ENCODE measurements at regions not wholly inside any gene's neighbourhood (a gene's known extent, or its start where the extent isn't known, plus 50 kb on each side); places are given as distances from the start of the nearest gene placed in this dataset.

DNA sequence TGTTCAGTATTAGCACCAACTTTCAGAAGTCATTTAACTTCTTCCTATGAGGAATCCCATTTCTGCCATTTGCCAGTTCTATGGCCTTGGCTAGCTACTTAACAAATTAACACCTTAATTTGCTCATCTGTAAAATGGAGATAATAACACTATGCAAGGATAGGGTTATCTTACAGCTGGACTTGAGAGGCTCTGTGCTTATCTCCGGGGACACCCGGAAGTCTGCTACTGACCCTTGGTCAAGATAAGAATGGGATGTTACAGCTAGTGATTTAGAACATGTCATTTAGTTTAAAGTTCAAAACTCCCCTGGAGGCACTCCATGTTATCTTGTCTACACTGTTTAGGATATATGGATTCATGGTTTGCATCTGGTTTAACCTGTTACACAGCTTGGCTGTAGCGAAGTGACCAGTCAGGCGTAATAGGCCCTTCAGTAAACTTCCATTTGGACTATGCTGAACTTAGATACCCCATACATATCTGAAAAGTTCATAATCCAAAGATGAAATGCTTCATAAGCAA lies 156.0 kb upstream of the CD96 start:
- TF ChIP-seq, protein P1, sequence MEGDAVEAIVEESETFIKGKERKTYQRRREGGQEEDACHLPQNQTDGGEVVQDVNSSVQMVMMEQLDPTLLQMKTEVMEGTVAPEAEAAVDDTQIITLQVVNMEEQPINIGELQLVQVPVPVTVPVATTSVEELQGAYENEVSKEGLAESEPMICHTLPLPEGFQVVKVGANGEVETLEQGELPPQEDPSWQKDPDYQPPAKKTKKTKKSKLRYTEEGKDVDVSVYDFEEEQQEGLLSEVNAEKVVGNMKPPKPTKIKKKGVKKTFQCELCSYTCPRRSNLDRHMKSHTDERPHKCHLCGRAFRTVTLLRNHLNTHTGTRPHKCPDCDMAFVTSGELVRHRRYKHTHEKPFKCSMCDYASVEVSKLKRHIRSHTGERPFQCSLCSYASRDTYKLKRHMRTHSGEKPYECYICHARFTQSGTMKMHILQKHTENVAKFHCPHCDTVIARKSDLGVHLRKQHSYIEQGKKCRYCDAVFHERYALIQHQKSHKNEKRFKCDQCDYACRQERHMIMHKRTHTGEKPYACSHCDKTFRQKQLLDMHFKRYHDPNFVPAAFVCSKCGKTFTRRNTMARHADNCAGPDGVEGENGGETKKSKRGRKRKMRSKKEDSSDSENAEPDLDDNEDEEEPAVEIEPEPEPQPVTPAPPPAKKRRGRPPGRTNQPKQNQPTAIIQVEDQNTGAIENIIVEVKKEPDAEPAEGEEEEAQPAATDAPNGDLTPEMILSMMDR (conservative IDR thresholded peaks at IDR 0.05; ENCODE audit: low read depth in 2 of 2) = no peak
- no peak for TF ChIP-seq EZH2 (IDR thresholded peaks at IDR 0.05; ENCODE audit: low read depth, unreplicated experiment)
- TF ChIP-seq ZNF331 (CRISPR knock-in tag; IDR thresholded peaks at IDR 0.05; ENCODE audit: low read depth) = no peak
- TF ChIP-seq POLR2AphosphoS5 (IDR thresholded peaks at IDR 0.05; ENCODE audit: low read depth) = no peak
